Lower leg skin (tissue), 3 donors: ENCODE measurements at regions not wholly inside any gene's neighbourhood (a gene's known extent, or its start where the extent isn't known, plus 50 kb on each side); places are given as distances from the start of the nearest gene placed in this dataset.

ENCODE experiments used
- POLR2A ChIP-seq, 2 donors: fragments of 450-650 bp; IDR thresholded peaks; one replicate each; pipeline ENCODE4 v1.6.1; 2016 to 2017; ENCODE audit warnings: antibody characterized with exemption in 2 of 2, mild to moderate bottlenecking in 1 of 2, moderate library complexity in 1 of 2
- TF ChIP-seq, protein P1 (sequence below), 3 donors: fragments of 450-650 bp; IDR thresholded peaks; one replicate each; pipeline ENCODE4 v1.5.1; 2016; ENCODE audit warnings: antibody characterized with exemption in 3 of 3, mild to moderate bottlenecking in 3 of 3, moderate library complexity in 2 of 3

DNA sequence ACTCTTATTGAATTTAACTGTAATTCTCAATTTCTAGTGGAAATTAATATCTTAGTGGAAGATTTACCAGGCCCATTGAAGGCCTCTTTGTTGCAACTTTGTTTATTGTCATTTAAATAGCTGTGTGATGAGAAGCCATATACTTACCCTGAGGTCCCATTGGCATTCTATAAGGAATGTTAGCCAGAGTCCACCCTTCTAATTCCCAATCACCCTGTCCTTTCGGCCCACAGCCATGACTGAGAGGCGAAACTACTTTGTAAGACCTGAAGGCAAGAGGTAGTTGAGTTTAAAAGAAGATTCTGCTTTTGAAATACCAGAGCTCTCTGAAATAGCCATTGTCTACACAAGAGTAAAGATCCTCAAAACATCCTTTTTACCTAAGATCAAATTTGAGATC lies 290.5 kb upstream of the RARB start:
- TF ChIP-seq, protein P1, sequence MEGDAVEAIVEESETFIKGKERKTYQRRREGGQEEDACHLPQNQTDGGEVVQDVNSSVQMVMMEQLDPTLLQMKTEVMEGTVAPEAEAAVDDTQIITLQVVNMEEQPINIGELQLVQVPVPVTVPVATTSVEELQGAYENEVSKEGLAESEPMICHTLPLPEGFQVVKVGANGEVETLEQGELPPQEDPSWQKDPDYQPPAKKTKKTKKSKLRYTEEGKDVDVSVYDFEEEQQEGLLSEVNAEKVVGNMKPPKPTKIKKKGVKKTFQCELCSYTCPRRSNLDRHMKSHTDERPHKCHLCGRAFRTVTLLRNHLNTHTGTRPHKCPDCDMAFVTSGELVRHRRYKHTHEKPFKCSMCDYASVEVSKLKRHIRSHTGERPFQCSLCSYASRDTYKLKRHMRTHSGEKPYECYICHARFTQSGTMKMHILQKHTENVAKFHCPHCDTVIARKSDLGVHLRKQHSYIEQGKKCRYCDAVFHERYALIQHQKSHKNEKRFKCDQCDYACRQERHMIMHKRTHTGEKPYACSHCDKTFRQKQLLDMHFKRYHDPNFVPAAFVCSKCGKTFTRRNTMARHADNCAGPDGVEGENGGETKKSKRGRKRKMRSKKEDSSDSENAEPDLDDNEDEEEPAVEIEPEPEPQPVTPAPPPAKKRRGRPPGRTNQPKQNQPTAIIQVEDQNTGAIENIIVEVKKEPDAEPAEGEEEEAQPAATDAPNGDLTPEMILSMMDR (IDR thresholded peaks at IDR 0.05), result no peak
- no peak for TF ChIP-seq POLR2A (IDR thresholded peaks at IDR 0.05)
